Hepatocyte (in vitro differentiated cells): ENCODE measurements at regions not wholly inside any gene's neighbourhood (a gene's known extent, or its start where the extent isn't known, plus 50 kb on each side); places are given as distances from the start of the nearest gene placed in this dataset.

ENCODE experiments used
- DNase-seq: peaks from one replicate; pipeline ENCODE4 v3.0.0-alpha.2; 2016; ENCODE audit warnings: low spot score
- H2AFZ ChIP-seq: fragments of 200-600 bp; sonication (generic); 2 replicates; pipeline ENCODE4 v1.6.0; 2016; ENCODE audit warnings: antibody characterized with exemption, mild to moderate bottlenecking
- H3K27ac ChIP-seq: fragments of 200-600 bp; sonication (generic); 2 replicates; pipeline ENCODE4 v1.5.1; 2016; ENCODE audit warnings: mild to moderate bottlenecking
- H3K27me3 ChIP-seq: fragments of 200-600 bp; sonication (generic); 2 replicates; pipeline ENCODE4 v1.6.1; 2016
- H3K36me3 ChIP-seq: fragments of 200-600 bp; sonication (generic); replicated peaks from 2 replicates; pipeline ENCODE4 v1.5.1; 2016; ENCODE audit warnings: low read depth; ENCODE audit not compliant: insufficient read depth
- H3K4me1 ChIP-seq: fragments of 200-600 bp; sonication (generic); 2 replicates; pipeline ENCODE4 v1.5.1; 2016; ENCODE audit warnings: mild to moderate bottlenecking, moderate library complexity; ENCODE audit not compliant: insufficient read depth
- H3K4me2 ChIP-seq: fragments of 200-600 bp; sonication (generic); 2 replicates; pipeline ENCODE4 v1.6.0; 2016
- H3K4me3 ChIP-seq: fragments of 200-600 bp; sonication (generic); 2 replicates; pipeline ENCODE4 v1.5.1; 2016; ENCODE audit warnings: mild to moderate bottlenecking
- H3K79me2 ChIP-seq: fragments of 200-600 bp; sonication (generic); 2 replicates; pipeline ENCODE4 v1.6.0; 2017; ENCODE audit warnings: mild to moderate bottlenecking
- H3K9me2 ChIP-seq: fragments of 200-600 bp; sonication (generic); replicated peaks from 2 replicates; pipeline ENCODE4 v1.6.0; 2017; ENCODE audit warnings: mild to moderate bottlenecking; ENCODE audit not compliant: insufficient read depth
- H3K9me3 ChIP-seq: fragments of 200-600 bp; sonication (generic); 2 replicates; pipeline ENCODE4 v1.5.1; 2016; ENCODE audit warnings: low read depth, mild to moderate bottlenecking
- H4K20me1 ChIP-seq: fragments of 200-600 bp; sonication (generic); 2 replicates; pipeline ENCODE4 v1.6.0; 2016; ENCODE audit warnings: mild to moderate bottlenecking; ENCODE audit not compliant: insufficient read depth, poor library complexity, severe bottlenecking
- EZH2 ChIP-seq: fragments of 200-600 bp; sonication (generic); IDR thresholded peaks from 2 replicates; pipeline ENCODE4 v1.6.1; 2016; ENCODE audit warnings: antibody characterized with exemption, mild to moderate bottlenecking, borderline replicate concordance
- EZH2phosphoT487 ChIP-seq: fragments of 200-600 bp; sonication (generic); IDR thresholded peaks from one replicate; pipeline ENCODE4 v1.6.1; 2018; ENCODE audit warnings: antibody characterized with exemption, mild to moderate bottlenecking, low read depth, moderate library complexity; ENCODE audit not compliant: unreplicated experiment, severe bottlenecking
- WGBS: methylation state at CpG from one replicate; pipeline ENCODE4 v1.1.6; 2016; ENCODE audit warnings: low lambda C conversion rate; ENCODE audit errors: missing lambda C conversion rate; 5-methylcytosine and 5-hydroxymethylcytosine counted together
- TF ChIP-seq, protein P1 (sequence below): fragments of 200-600 bp; sonication (generic); IDR thresholded peaks from 2 replicates; pipeline ENCODE4 v1.5.1; 2016; ENCODE audit warnings: antibody characterized with exemption, mild to moderate bottlenecking; ENCODE audit not compliant: poor library complexity

DNA sequence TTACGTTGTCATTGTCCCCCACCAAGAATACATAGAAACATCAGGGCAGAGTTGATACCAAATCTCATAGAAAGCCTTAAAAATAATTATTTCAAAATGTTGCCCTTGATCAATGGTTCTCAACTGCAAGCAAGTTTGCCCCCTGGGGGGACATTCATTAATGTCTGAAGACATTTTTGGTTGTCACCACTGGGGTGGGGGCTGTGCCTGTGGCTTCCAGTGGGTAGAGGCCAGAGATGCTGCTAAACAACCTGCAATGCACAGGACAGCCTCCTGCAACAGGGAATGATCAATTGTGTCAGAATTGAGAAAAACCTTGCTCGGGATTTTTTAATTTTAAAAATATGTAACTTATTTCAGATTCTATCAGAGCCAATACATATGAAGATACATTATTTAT lies 130.6 kb upstream of the DOK5 start:
- DNase-seq: no peak
- H3K9me2 ChIP-seq: no peaks in the 10 kb centered on the region
- no peaks in the 10 kb centered on the region for H3K36me3 ChIP-seq
- no peak overlapping the region for H3K4me2 ChIP-seq
- no peaks in the 10 kb centered on the region for H3K9me3 ChIP-seq
- 79% methylated on average over 2 of the region's 2 CpGs for WGBS
- H4K20me1 ChIP-seq: no peaks in the 10 kb centered on the region
- no peaks in the 10 kb centered on the region for H3K27me3 ChIP-seq
- no peak overlapping the region for H3K4me3 ChIP-seq
- no peak overlapping the region for H3K27ac ChIP-seq
- H3K79me2 ChIP-seq: no peaks in the 10 kb centered on the region
- TF ChIP-seq EZH2: no peak
- no peak for TF ChIP-seq EZH2phosphoT487
- TF ChIP-seq, protein P1, sequence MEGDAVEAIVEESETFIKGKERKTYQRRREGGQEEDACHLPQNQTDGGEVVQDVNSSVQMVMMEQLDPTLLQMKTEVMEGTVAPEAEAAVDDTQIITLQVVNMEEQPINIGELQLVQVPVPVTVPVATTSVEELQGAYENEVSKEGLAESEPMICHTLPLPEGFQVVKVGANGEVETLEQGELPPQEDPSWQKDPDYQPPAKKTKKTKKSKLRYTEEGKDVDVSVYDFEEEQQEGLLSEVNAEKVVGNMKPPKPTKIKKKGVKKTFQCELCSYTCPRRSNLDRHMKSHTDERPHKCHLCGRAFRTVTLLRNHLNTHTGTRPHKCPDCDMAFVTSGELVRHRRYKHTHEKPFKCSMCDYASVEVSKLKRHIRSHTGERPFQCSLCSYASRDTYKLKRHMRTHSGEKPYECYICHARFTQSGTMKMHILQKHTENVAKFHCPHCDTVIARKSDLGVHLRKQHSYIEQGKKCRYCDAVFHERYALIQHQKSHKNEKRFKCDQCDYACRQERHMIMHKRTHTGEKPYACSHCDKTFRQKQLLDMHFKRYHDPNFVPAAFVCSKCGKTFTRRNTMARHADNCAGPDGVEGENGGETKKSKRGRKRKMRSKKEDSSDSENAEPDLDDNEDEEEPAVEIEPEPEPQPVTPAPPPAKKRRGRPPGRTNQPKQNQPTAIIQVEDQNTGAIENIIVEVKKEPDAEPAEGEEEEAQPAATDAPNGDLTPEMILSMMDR: no peak
- no peak overlapping the region for H2AFZ ChIP-seq
- H3K4me1 ChIP-seq: peaks cover 10% of the 10 kb centered on the region

DNA sequence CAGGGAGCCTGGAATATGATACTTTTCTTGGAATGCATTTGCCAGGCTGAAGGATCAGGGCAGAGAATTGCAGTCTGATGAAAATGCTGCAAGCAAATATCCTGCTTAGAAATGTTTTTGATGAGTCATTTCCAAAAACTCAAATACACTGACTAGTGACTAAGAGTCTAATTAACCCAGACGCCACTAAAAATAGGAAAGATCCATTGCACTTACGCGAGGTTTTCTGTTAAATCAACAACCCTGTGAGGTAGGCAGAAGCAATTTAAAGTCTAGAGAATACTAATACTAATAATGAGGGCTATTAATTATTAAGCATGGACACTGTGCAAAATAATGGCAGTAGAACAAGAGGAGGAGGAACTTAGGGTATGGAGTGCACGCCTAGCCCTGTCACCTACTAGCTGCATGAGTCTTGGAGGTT lies 130.1 kb upstream of the DOK5 start:
- no peaks in the 10 kb centered on the region for H3K9me3 ChIP-seq
- no peak overlapping the region for H3K4me3 ChIP-seq
- H3K27ac ChIP-seq: no peak overlapping the region
- 47% methylated on average over 4 of the region's 4 CpGs for WGBS
- no peaks in the 10 kb centered on the region for H3K9me2 ChIP-seq
- H4K20me1 ChIP-seq: no peaks in the 10 kb centered on the region
- no peaks in the 10 kb centered on the region for H3K79me2 ChIP-seq
- no peak overlapping the region for H3K4me2 ChIP-seq
- TF ChIP-seq EZH2: no peak
- TF ChIP-seq, protein P1: no peak
- no peak for TF ChIP-seq EZH2phosphoT487
- H3K4me1 ChIP-seq: peaks cover 10% of the 10 kb centered on the region
- DNase-seq: no peak
- H3K27me3 ChIP-seq: no peaks in the 10 kb centered on the region
- H3K36me3 ChIP-seq: no peaks in the 10 kb centered on the region
- no peak overlapping the region for H2AFZ ChIP-seq

DNA sequence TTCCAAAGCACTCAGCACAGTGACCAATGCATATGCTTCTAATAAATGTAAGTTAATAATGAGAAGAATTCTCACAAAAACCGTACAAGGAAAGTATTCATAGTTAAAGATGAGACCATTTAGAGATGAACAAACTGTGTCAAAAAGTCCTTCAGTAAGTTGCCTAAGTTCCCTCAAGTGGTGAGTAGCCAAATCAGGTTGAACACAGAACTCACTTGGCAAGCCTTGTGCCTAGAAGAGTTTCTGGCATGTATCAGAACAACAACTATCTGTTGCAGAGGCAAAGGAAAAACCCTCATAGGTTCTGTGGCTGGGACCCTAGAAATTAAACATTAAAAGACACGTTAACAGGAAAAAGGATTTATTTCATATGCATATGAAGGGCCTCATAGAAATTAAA lies 129.6 kb upstream of the DOK5 start:
- peaks cover 6% of the 10 kb centered on the region for H3K4me1 ChIP-seq
- H3K27me3 ChIP-seq: no peaks in the 10 kb centered on the region
- no peak for DNase-seq
- no peaks in the 10 kb centered on the region for H3K36me3 ChIP-seq
- TF ChIP-seq EZH2 (no peak), EZH2phosphoT487 (no peak)
- TF ChIP-seq, protein P1: no peak
- no peaks in the 10 kb centered on the region for H3K9me2 ChIP-seq
- no peaks in the 10 kb centered on the region for H3K79me2 ChIP-seq
- H3K4me2 ChIP-seq: no peak overlapping the region
- no peak overlapping the region for H3K27ac ChIP-seq
- no peaks in the 10 kb centered on the region for H3K9me3 ChIP-seq
- H4K20me1 ChIP-seq: no peaks in the 10 kb centered on the region
- 69% methylated on average over 2 of the region's 2 CpGs for WGBS
- H3K4me3 ChIP-seq: no peak overlapping the region
- no peak overlapping the region for H2AFZ ChIP-seq

DNA sequence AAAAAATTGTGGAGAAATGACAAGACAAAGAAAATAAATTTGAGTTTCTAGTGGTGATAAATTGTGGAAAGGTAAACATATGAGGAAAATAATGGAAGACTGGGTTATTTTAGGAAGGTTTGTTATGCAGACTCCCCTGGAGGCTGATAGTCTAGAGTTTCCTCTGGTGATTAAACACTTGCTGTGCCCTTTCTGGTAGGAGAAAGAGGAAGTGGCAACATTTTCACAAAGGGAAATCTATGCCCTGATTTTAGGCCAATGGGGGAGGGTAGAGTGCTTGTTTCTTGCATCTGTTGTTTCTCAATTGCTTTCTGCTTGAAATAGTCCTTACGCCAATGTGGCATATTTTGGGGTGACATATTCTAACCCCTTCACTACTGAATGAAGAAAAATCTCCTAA lies 129.1 kb upstream of the DOK5 start:
- TF ChIP-seq, protein P1: no peak
- TF ChIP-seq EZH2: no peak
- TF ChIP-seq EZH2phosphoT487: no peak
- H3K9me2 ChIP-seq: no peaks in the 10 kb centered on the region
- no peak overlapping the region for H3K4me3 ChIP-seq
- no peaks in the 10 kb centered on the region for H3K79me2 ChIP-seq
- no peaks in the 10 kb centered on the region for H3K9me3 ChIP-seq
- no peaks in the 10 kb centered on the region for H4K20me1 ChIP-seq
- WGBS: 95% methylated on average over 1 of the region's 1 CpG
- no peaks in the 10 kb centered on the region for H3K36me3 ChIP-seq
- H3K27me3 ChIP-seq: no peaks in the 10 kb centered on the region
- H3K27ac ChIP-seq: no peak overlapping the region
- H2AFZ ChIP-seq: no peak overlapping the region
- peaks cover 1% of the 10 kb centered on the region for H3K4me1 ChIP-seq
- H3K4me2 ChIP-seq: no peak overlapping the region
- no peak for DNase-seq
